ENCODE measurements at regions not wholly inside any gene's neighbourhood (a gene's known extent, or its start where the extent isn't known, plus 50 kb on each side); places are given as distances from the start of the nearest gene placed in this dataset.
A peak's percentile ranks its signal among the peaks of the same experiment; 100 is the strongest.

GRCh38 chrX:80207327-80207726, 192.8 kb downstream of the TBX22 start:
- Histone ChIP-seq H3K36me3 (ENCODE audit: low read depth, missing control alignments) (no peaks in the 10 kb centered on the region), H3K27ac (no peak overlapping the region), H3K9me3 (no peaks in the 10 kb centered on the region), H3K4me1 (no peaks in the 10 kb centered on the region), H3K27me3 (no peaks in the 10 kb centered on the region), H3K4me3 (no peak overlapping the region)
- no peak for TF ChIP-seq POLR2A (IDR thresholded peaks at IDR 0.05)
- no peak for DNase-seq
- 92% methylated on average over 3 of the region's 6 CpGs; no CpG with 5 or more reads in 1 of the 2 donors for WGBS, 2 donors
- intact Hi-C loops (cut with DNase I; ENCODE audit: low total_unique reads): no loop called here

GRCh38 chrX:80216086-80216485, 201.5 kb downstream of the TBX22 start:
- H3K36me3 ChIP-seq (ENCODE audit: low read depth, missing control alignments): no peaks in the 10 kb centered on the region
- H3K27ac ChIP-seq: no peak overlapping the region
- H3K4me1 ChIP-seq: no peaks in the 10 kb centered on the region
- H3K9me3 ChIP-seq: no peaks in the 10 kb centered on the region
- H3K4me3 ChIP-seq: no peak overlapping the region
- intact Hi-C loops (cut with DNase I; ENCODE audit: low total_unique reads): no loop called here
- no peak for DNase-seq
- TF ChIP-seq POLR2A (IDR thresholded peaks at IDR 0.05): no peak
- no peak for TF ChIP-seq CTCF (IDR thresholded peaks at IDR 0.05)
- WGBS, 2 donors: 74 to 91% methylated on average over 2 of the region's 2 CpGs
- no peaks in the 10 kb centered on the region for H3K27me3 ChIP-seq

- DNase-seq: peak; percentile 21
- no peaks in the 10 kb centered on the region for H3K4me1 ChIP-seq
- TF ChIP-seq CTCF (IDR thresholded peaks at IDR 0.05) (no peak), POLR2A (IDR thresholded peaks at IDR 0.05) (no peak)
- no peaks in the 10 kb centered on the region for H3K27me3 ChIP-seq
- intact Hi-C loops (cut with DNase I; ENCODE audit: low total_unique reads): no loop called here
- H3K27ac ChIP-seq: no peak overlapping the region
- no peaks in the 10 kb centered on the region for H3K9me3 ChIP-seq
- no peaks in the 10 kb centered on the region for H3K36me3 ChIP-seq (ENCODE audit: low read depth, missing control alignments)
- no peak overlapping the region for H3K4me3 ChIP-seq
These were observed 196.2 kb upstream of the TENT5D start for GRCh38 chrX:80223982-80224579.

GRCh38 chrX:80229626-80230025, 190.6 kb upstream of the TENT5D start:
- intact Hi-C loops (cut with DNase I; ENCODE audit: low total_unique reads): no loop called here
- H3K4me1 ChIP-seq: no peaks in the 10 kb centered on the region
- 70 to 74% methylated on average over 2 of the region's 2 CpGs for WGBS, 2 donors

GRCh38 chrX:80237072-80237471, 183.2 kb upstream of the TENT5D start:
- H3K27ac ChIP-seq: no peak overlapping the region
- no peak overlapping the region for H3K4me3 ChIP-seq
- H3K27me3 ChIP-seq: no peaks in the 10 kb centered on the region
- no peaks in the 10 kb centered on the region for H3K9me3 ChIP-seq
- 67 to 76% methylated on average over 5 of the region's 5 CpGs for WGBS, 2 donors
- DNase-seq: no peak
- no peaks in the 10 kb centered on the region for H3K4me1 ChIP-seq
- no peaks in the 10 kb centered on the region for H3K36me3 ChIP-seq (ENCODE audit: low read depth, missing control alignments)
- intact Hi-C loops (cut with DNase I; ENCODE audit: low total_unique reads): no loop called here
- no peak for TF ChIP-seq CTCF (IDR thresholded peaks at IDR 0.05)
- TF ChIP-seq POLR2A (IDR thresholded peaks at IDR 0.05): no peak

More at GRCh38 chrX:80229626-80230025, 190.6 kb upstream of the TENT5D start:
- no peaks in the 10 kb centered on the region for H3K9me3 ChIP-seq
- no peak overlapping the region for H3K27ac ChIP-seq
- no peak for TF ChIP-seq CTCF (IDR thresholded peaks at IDR 0.05)
- no peak for TF ChIP-seq POLR2A (IDR thresholded peaks at IDR 0.05)
- DNase-seq: no peak
- no peaks in the 10 kb centered on the region for H3K27me3 ChIP-seq
- H3K4me3 ChIP-seq: no peak overlapping the region
- no peaks in the 10 kb centered on the region for H3K36me3 ChIP-seq (ENCODE audit: low read depth, missing control alignments)

Data from testis (tissue), 2 donors.